OCI-LY1 (cell line): ENCODE measurements at regions not wholly inside any gene's neighbourhood (a gene's known extent, or its start where the extent isn't known, plus 50 kb on each side); places are given as distances from the start of the nearest gene placed in this dataset.

Experiments
- H2AFZ ChIP-seq: fragments of 200-600 bp; sonication (generic), shearing (Covaris generic); 2 replicates; pipeline ENCODE4 v1.6.0; 2014; ENCODE audit warnings: antibody characterized with exemption, mild to moderate bottlenecking, low read length
- H3F3A ChIP-seq: fragments of 200-600 bp; sonication (generic), shearing (Covaris generic); 2 replicates; pipeline ENCODE4 v1.6.0; 2014; ENCODE audit warnings: mild to moderate bottlenecking, antibody characterized with exemption, low read length, moderate library complexity; ENCODE audit not compliant: insufficient read depth
- H3K27ac ChIP-seq: fragments of 200-600 bp; sonication (generic); 2 replicates; pipeline ENCODE4 v1.5.1; 2014; ENCODE audit warnings: low read length, mixed run types, mild to moderate bottlenecking, low read depth; ENCODE audit not compliant: poor library complexity, severe bottlenecking
- H3K27me3 ChIP-seq: fragments of 200-600 bp; sonication (generic); 2 replicates; pipeline ENCODE4 v1.6.0; 2014; ENCODE audit warnings: antibody characterized with exemption, mild to moderate bottlenecking, low read length, moderate library complexity; ENCODE audit not compliant: insufficient read depth
- H3K36me3 ChIP-seq: fragments of 200-600 bp; sonication (generic); 2 replicates; pipeline ENCODE4 v1.6.1; 2014; ENCODE audit warnings: mild to moderate bottlenecking, antibody characterized with exemption, low read length, moderate library complexity, mixed read lengths; ENCODE audit not compliant: insufficient read depth
- H3K4me1 ChIP-seq: fragments of 200-600 bp; sonication (generic); 2 replicates; pipeline ENCODE4 v1.5.1; 2014; ENCODE audit warnings: mild to moderate bottlenecking, low read length, moderate library complexity; ENCODE audit not compliant: insufficient read depth, severe bottlenecking
- H3K4me2 ChIP-seq: fragments of 200-600 bp; sonication (generic), shearing (Covaris generic); 2 replicates; pipeline ENCODE4 v1.6.1; 2014; ENCODE audit warnings: low read length
- H3K4me3 ChIP-seq: fragments of 200-600 bp; sonication (generic); 2 replicates; pipeline ENCODE4 v1.5.1; 2014; ENCODE audit warnings: low read length, low read depth, mild to moderate bottlenecking, mixed read lengths; ENCODE audit not compliant: poor library complexity, severe bottlenecking
- H3K79me2 ChIP-seq: fragments of 200-600 bp; shearing (Covaris generic); 2 replicates; pipeline ENCODE4 v1.6.1; 2016; ENCODE audit warnings: mixed run types, low read length, mixed read lengths; ENCODE audit not compliant: insufficient read depth
- H3K9ac ChIP-seq: fragments of 200-600 bp; sonication (generic), shearing (Covaris generic); 2 replicates; pipeline ENCODE4 v1.6.1; 2014; ENCODE audit warnings: mild to moderate bottlenecking, low read length, mixed read lengths
- H3K9me2 ChIP-seq: fragments of 200-600 bp; sonication (generic), shearing (Covaris generic); 2 replicates; pipeline ENCODE4 v1.6.1; 2014; ENCODE audit warnings: low read depth, mild to moderate bottlenecking, low read length, mixed read lengths
- H3K9me3 ChIP-seq: fragments of 200-600 bp; shearing (Covaris generic); 2 replicates; pipeline ENCODE4 v1.6.1; 2014; ENCODE audit warnings: low read length, mixed read lengths
- H4K20me1 ChIP-seq: fragments of 200-600 bp; sonication (generic), shearing (Covaris generic); 2 replicates; pipeline ENCODE4 v1.6.0; 2016; ENCODE audit warnings: mild to moderate bottlenecking, low read length; ENCODE audit not compliant: insufficient read depth
- CTCF ChIP-seq: fragments of 200-600 bp; sonication (generic), shearing (Covaris generic); IDR thresholded peaks from 2 replicates; pipeline ENCODE4 v1.5.1; 2017; ENCODE audit warnings: mild to moderate bottlenecking, antibody characterized with exemption, low read length, moderate library complexity, mixed read lengths
- EZH2 ChIP-seq: fragments of 200-600 bp; sonication (generic), shearing (Covaris generic); IDR thresholded peaks from 2 replicates; pipeline ENCODE4 v1.8.0; 2017; ENCODE audit warnings: borderline replicate concordance, mixed run types, mild to moderate bottlenecking, antibody characterized with exemption, low read length, moderate library complexity, mixed read lengths

GRCh38 chr3:126263971-126264370 is 83.6 kb upstream of the ALDH1L1 start:
- Histone ChIP-seq H3K9me2 (no peaks in the 10 kb centered on the region), H3K79me2 (no peaks in the 10 kb centered on the region), H3K4me1 (no peaks in the 10 kb centered on the region), H3K36me3 (no peaks in the 10 kb centered on the region), H2AFZ (no peak overlapping the region), H3K9me3 (no peaks in the 10 kb centered on the region), H4K20me1 (no peaks in the 10 kb centered on the region), H3K4me3 (no peak overlapping the region), H3K4me2 (no peak overlapping the region), H3K9ac (no peak overlapping the region), H3F3A (no peaks in the 10 kb centered on the region), H3K27me3 (0 out of 2 replicates have a peak, but pooled peaks cover 4% of the 10 kb centered on the region), H3K27ac (no peak overlapping the region)
- TF ChIP-seq CTCF (no peak), EZH2 (no peak)

GRCh38 chr3:126263539-126263938 is 83.2 kb upstream of the ALDH1L1 start:
- Histone ChIP-seq H3K27ac (no peak overlapping the region), H3K4me3 (no peak overlapping the region), H2AFZ (no peak overlapping the region), H3K9ac (no peak overlapping the region), H4K20me1 (no peaks in the 10 kb centered on the region), H3K4me1 (no peaks in the 10 kb centered on the region), H3K27me3 (0 out of 2 replicates have a peak, but pooled peaks cover 4% of the 10 kb centered on the region), H3K79me2 (no peaks in the 10 kb centered on the region), H3F3A (no peaks in the 10 kb centered on the region), H3K36me3 (no peaks in the 10 kb centered on the region), H3K9me2 (no peaks in the 10 kb centered on the region), H3K9me3 (no peaks in the 10 kb centered on the region), H3K4me2 (no peak overlapping the region)
- TF ChIP-seq CTCF (no peak), EZH2 (no peak)

- H3K36me3 ChIP-seq, result no peaks in the 10 kb centered on the region
- 0 out of 2 replicates have a peak, but pooled peaks cover 4% of the 10 kb centered on the region for H3K27me3 ChIP-seq
- H3F3A ChIP-seq, result no peaks in the 10 kb centered on the region
- H2AFZ ChIP-seq, result no peak overlapping the region
- no peaks in the 10 kb centered on the region for H3K79me2 ChIP-seq
- H3K9me3 ChIP-seq, result no peaks in the 10 kb centered on the region
- H3K4me3 ChIP-seq, result no peak overlapping the region
- no peaks in the 10 kb centered on the region for H4K20me1 ChIP-seq
- H3K4me2 ChIP-seq, result no peak overlapping the region
- no peaks in the 10 kb centered on the region for H3K9me2 ChIP-seq
- no peaks in the 10 kb centered on the region for H3K4me1 ChIP-seq
- TF ChIP-seq CTCF (no peak), EZH2 (no peak)
- H3K27ac ChIP-seq, result no peak overlapping the region
- no peak overlapping the region for H3K9ac ChIP-seq
These were observed 81.8 kb upstream of the ALDH1L1 start for GRCh38 chr3:126262227-126262626.
